HG02678 (cell line): ENCODE measurements at regions not wholly inside any gene's neighbourhood (a gene's known extent, or its start where the extent isn't known, plus 50 kb on each side); places are given as distances from the start of the nearest gene placed in this dataset.

Experiments
- ATAC-seq: cut with Tn5 transposase; IDR thresholded peaks from one replicate; pipeline ENCODE4 v1.9.1; 2021; ENCODE audit warnings: mild to moderate bottlenecking, moderate library complexity; ENCODE audit not compliant: unreplicated experiment

DNA sequence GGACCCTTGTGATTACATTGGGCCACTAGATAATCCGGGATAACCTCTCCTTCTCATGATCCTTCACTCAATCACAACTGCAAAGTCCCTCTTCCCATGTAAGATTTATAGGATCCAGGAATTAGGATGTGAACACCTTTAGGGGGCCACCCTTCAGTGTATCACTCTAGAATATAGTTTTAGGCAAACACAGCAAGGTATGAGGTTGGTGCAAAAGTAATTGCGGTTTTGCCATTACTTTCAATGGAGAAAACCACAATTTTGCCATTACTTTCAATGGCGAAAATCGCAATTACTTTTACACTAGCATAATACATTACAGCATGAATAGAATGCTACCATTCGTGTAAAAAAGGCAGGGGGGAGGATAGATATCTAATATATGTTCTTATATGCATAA, 104.0 kb downstream of the BAMBI start:
- no peak for ATAC-seq

GRCh38 chr10:28783087-28783486, 105.8 kb downstream of the BAMBI start:
- no peak for ATAC-seq

- ATAC-seq, result no peak
Measured at GRCh38 chr10:28785018-28785417, 107.7 kb downstream of the BAMBI start.

DNA sequence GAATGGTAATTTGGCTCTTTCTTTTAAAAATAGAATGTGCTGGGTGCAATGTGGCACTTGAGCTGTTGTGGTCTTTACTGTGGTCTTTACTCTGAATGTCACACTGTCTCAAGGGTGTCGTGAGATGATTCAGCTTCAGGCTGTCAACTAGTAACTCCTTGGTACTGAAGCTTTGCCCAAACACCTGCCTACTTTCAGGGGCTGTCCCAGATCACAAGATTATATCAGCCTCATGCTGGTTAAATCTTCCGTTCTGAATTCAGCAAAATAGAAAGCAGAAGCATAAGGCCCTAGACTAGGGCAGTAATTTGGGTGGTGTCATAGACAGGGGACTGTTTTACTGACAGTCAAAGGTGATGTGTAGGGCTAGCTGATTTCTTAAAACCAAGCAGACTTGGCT, 110.9 kb downstream of the BAMBI start:
- ATAC-seq, result peak; percentile 85

GRCh38 chr10:28788762-28789161, 111.4 kb downstream of the BAMBI start:
- no peak for ATAC-seq

- ATAC-seq, result no peak
Measured at GRCh38 chr10:28790146-28790545, 112.8 kb downstream of the BAMBI start.

GRCh38 chr10:28793482-28793881, 116.2 kb downstream of the BAMBI start:
- ATAC-seq, result no peak

GRCh38 chr10:28794986-28795385, 117.7 kb downstream of the BAMBI start:
- ATAC-seq, result no peak

DNA sequence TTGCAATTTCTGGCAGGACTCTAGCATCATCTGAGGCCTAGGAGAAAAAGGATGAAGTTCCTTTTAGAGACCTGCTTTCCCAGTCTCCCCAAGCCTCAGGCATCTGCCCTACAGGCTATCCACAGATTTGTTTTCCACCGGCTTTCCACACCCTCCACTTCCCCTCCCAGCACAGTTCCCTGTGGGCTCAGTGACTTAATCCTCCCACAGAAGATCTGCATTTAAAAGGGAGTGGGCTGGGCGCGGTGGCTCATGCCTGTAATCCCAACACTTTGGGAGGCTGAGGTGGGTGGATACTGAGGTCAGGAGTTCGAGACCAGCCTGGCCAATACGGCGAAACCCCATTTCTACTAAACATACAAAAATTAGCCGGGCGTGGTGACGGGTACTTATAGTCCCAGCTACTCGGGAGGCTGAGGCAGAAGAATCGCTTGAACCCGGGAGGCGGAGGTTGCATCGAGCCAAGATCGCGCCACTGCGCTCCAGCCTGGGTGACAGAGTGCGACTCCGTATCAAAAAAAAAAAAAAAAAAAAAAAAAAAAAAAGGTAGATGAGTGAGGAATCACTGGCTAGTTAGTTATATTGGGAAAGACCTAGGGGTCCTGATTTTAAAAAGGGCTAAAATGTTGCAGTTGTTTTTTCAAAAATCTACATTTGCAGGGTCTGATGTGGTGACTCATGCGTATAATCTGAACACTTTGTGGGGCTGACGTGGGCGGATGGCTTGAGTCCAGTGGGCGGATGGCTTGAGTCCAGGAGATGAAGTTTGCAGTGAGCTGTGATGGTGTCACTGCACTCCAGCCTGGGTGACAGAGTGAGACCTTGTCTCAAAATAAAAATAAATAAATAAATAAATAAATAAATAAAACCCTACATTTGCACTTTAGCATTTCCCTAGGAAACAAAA, 119.5 kb downstream of the BAMBI start:
- ATAC-seq, result no peak

- ATAC-seq, result no peak
Measured at GRCh38 chr10:28797904-28798371, 120.6 kb downstream of the BAMBI start.

- no peak for ATAC-seq
Measured at GRCh38 chr10:28798428-28798955, 121.2 kb downstream of the BAMBI start.

DNA sequence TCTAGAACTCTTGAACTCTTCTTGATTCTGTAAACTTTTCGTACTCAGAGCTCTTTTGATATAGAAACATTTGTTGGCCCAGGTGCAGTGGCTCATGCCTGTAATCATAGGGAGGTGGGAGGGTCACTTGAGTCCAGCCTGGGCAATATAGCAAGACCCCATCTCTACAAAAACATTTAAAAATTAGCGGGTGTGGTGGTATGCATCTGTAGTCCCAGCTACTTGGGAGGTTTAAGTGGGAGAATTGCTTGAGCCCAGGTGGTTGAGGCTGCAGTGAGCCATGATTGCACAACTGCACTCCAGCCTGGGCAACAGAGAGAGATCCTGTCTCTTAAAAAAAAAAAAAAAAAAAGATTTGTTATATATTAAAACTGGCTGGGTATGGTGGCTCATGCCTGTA, 121.6 kb downstream of the BAMBI start:
- no peak for ATAC-seq

- ATAC-seq, result no peak
Measured at GRCh38 chr10:28800144-28800543, 122.8 kb downstream of the BAMBI start.

DNA sequence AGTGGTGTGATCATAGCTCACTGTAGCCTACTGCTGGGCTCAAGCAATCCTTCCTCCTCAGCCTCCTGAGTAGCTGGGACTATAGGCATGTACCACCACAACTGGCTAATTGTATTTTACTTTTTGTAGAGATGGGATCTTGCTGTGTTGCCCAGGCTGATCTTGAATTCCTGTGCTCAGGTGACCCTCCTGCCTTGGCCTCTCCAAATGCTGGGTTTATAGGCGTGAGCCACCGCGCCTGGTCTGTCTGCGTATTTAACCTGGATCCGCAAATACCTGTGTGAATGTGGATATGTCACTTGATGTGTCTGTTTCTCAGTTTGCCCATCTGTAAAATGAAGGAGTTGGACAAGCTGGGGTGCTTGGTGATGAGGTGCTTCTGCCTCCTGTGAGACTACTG, 123.9 kb downstream of the BAMBI start:
- ATAC-seq, result no peak

GRCh38 chr10:28801869-28802268, 124.5 kb downstream of the BAMBI start:
- ATAC-seq, result no peak

DNA sequence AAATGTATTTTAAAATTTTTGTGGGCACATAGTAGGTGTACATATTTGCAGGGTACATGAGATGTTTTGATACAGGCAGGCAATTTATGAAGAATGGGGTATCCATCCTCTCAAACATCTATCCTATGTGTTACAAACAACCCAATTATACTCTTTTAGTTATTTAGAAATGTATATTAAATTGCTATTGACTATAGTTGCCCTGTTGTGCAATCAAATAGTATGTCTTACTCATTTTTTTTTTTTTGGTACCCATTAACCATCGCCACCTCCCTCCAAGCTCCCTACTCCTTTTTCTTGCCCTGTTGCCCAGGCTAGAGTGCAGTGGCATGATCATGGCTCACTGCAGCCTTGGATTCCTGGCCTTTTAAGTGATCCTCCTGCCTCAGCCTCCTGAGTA, 128.1 kb downstream of the BAMBI start:
- no peak for ATAC-seq

DNA sequence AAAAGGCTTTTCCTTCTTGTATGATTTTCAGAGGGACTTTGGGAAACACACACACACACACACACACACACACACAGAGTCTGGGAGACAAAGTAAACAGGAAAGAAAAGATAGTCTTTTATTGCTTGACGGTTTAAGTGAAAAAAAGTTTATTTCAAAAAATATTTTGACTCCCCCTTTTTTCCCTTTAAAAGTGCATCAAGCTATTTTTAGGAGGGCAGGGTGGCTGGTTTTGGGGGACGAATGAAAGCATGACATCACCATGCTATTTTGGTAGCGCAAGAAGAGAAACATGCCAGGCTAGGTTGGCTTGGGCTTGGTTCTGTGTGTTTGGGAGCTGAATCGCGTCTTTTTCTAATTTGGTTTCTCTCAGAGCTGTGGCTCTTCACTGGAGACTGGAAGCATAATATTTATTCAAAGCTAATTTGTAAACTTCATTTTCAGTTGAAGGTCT, 129.2 kb downstream of the BAMBI start:
- no peak for ATAC-seq

GRCh38 chr10:28806951-28807759, 129.8 kb downstream of the BAMBI start:
- no peak for ATAC-seq

GRCh38 chr10:28807760-28808613, 130.7 kb downstream of the BAMBI start:
- ATAC-seq, result no peak

DNA sequence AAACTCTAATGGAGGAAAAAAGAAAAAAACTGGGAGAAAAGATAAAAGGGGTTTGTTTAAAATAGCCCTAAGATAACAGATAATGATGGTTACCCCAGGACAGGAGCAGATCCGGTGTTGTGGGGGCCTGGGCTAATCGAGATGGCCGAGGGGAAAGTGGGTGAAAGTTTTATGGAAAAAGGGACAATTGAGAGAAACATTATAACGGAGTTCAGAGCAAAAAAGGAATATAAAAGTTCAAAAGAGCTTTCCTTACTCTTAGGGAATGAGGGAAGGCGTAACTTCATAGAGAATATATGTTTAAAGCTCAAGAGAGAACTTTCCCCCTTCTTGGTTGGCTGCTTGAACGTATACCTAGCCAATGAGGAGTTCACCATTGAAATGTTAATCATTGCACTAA, 131.4 kb downstream of the BAMBI start:
- ATAC-seq, result no peak
